Thyroid gland (tissue), 4 donors: ENCODE measurements at regions not wholly inside any gene's neighbourhood (a gene's known extent, or its start where the extent isn't known, plus 50 kb on each side); places are given as distances from the start of the nearest gene placed in this dataset.

Source experiments
- DNase-seq, 2 donors: peaks; one replicate each; pipeline ENCODE4 v3.0.0-alpha.2; 2019
- H3K27ac ChIP-seq, 3 donors: fragments of 200-600 bp; sonication (generic); 1 replicate in 2 of 3; 2 replicates in 1 of 3; pipeline ENCODE4 v1.5.1; 2016 to 2019; ENCODE audit warnings: mild to moderate bottlenecking in 1 of 3, moderate library complexity in 1 of 3
- H3K27me3 ChIP-seq: fragments of 200-600 bp; sonication (generic); one replicate; pipeline ENCODE4 v1.5.1; 2019
- H3K36me3 ChIP-seq, 2 donors: fragments of 200-600 bp; sonication (generic); one replicate each; pipeline ENCODE4 v1.5.1; 2016 to 2019
- H3K4me1 ChIP-seq, 2 donors: fragments of 200-600 bp; sonication (generic); one replicate each; pipeline ENCODE4 v1.5.1; 2017 to 2019
- H3K4me3 ChIP-seq, 3 donors: fragments of 200-600 bp; sonication (generic); replicated peaks in 1 of 3; 1 replicate in 2 of 3; 2 replicates in 1 of 3; pipeline ENCODE4 v1.5.1; 2016; ENCODE audit warnings: mild to moderate bottlenecking in 1 of 3
- H3K9me3 ChIP-seq: fragments of 200-600 bp; sonication (generic); one replicate; pipeline ENCODE4 v1.5.1; 2017
- CTCF ChIP-seq, 6 experiments: fragments of 200-600 bp in 3 of 6; fragments of 450-650 bp in 3 of 6; sonication (generic) in 3 of 6; IDR thresholded peaks; one replicate each; pipeline ENCODE4 v1.5.1; 2016 to 2019; ENCODE audit warnings: antibody characterized with exemption in 6 of 6, mild to moderate bottlenecking in 2 of 6, inconsistent platforms in 1 of 6, moderate library complexity in 1 of 6
- POLR2A ChIP-seq, 2 donors: fragments of 450-650 bp; IDR thresholded peaks; one replicate each; pipeline ENCODE4 v1.6.1; 2017; ENCODE audit warnings: antibody characterized with exemption in 2 of 2, mild to moderate bottlenecking in 2 of 2, moderate library complexity in 1 of 2
- WGBS, 2 donors: methylation state at CpG; one replicate each; pipeline ENCODE4 v1.1.5; 2017; 5-methylcytosine and 5-hydroxymethylcytosine counted together
- intact Hi-C: fragments of 100-400 bp; cut with DNase I; formaldehyde crosslinking; loops from one replicate; pipeline ENCODE4 v1.15.1; 2023

- 71 to 75% methylated on average over 3 of the region's 3 CpGs for WGBS, 2 donors
- TF ChIP-seq POLR2A (IDR thresholded peaks at IDR 0.05): no peak
- no peak for TF ChIP-seq CTCF (IDR thresholded peaks at IDR 0.05)
- Histone ChIP-seq H3K27me3 (no peaks in the 10 kb centered on the region), H3K4me3 (no peak overlapping the region), H3K36me3 (no peaks in the 10 kb centered on the region), H3K4me1 (no peaks in the 10 kb centered on the region), H3K9me3 (no peaks in the 10 kb centered on the region), H3K27ac (no peak overlapping the region)
- intact Hi-C loops: no loop called here
- no peak for DNase-seq
These were observed 912.9 kb upstream of the INTU start for GRCh38 chr4:126719852-126720251.

DNA sequence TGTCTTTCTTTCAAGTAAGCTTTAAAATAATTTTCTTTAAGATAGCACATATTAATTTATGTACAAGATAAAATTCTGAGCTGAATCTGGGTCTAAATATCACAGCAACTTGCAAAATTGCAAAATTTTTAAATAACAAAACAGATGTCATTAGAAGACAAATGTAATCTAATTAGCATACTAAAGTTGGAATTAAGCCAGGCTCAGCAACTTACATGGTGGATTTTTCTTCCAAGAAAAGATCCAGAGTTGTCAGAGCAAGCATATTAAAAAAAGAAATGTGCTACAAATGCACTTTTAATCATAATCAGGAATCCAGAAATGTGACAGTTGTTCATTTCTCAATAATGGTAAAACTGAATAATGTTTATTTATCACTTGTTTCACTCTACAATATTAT lies 906.9 kb upstream of the INTU start:
- H3K9me3 ChIP-seq: no peaks in the 10 kb centered on the region
- no peak for DNase-seq
- H3K27ac ChIP-seq: no peak overlapping the region
- intact Hi-C loops: no loop called here
- no peaks in the 10 kb centered on the region for H3K4me1 ChIP-seq
- H3K36me3 ChIP-seq: no peaks in the 10 kb centered on the region
- H3K4me3 ChIP-seq: no peak overlapping the region
- TF ChIP-seq CTCF (IDR thresholded peaks at IDR 0.05): no peak
- H3K27me3 ChIP-seq: no peaks in the 10 kb centered on the region

DNA sequence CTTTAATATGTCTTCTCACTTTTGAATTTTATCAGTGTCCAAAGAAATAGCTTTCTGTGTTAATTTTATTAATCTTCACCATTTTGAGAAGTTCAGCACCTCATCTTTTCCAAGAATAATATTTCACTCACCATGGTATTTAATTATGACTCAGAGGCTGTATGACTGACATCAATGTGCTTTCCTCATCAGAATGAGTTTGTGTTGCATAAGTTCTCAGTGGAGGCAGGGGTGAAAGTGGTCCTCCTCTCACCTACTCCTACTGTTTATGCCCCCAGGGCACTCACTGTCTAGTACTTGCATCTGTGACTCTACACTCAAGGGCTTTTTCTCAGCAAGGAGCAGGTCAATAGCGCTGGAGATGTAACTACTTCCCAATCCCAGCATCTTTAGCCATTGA lies 905.3 kb upstream of the INTU start:
- Histone ChIP-seq H3K27ac (no peak overlapping the region), H3K36me3 (no peaks in the 10 kb centered on the region), H3K9me3 (no peaks in the 10 kb centered on the region), H3K4me1 (no peaks in the 10 kb centered on the region), H3K4me3 (no peak overlapping the region), H3K27me3 (no peaks in the 10 kb centered on the region)
- DNase-seq: no peak
- WGBS, 2 donors: 71 to 88% methylated on average over 1 of the region's 1 CpG
- intact Hi-C loops: no loop called here
- no peak for TF ChIP-seq CTCF (IDR thresholded peaks at IDR 0.05)
- TF ChIP-seq POLR2A (IDR thresholded peaks at IDR 0.05): no peak

DNA sequence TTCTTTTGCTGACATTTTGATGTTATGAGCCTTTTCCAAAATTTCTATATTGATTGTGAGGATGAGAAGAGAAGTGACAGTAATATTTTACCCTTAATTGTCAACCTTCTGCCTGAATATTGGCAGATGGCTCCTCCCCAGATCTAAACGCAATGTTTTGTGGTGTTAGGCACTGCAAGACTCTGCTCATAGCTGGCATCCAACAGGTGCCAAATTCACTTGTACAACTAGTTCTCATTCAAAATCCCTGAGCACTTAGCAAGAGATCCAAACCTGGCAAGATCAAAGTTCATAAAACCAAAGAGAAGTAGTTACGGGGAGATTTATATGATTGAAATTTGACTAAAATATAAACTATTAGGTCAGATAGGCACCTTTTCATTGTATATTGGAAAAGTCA lies 901.7 kb upstream of the INTU start:
- Histone ChIP-seq H3K27ac (no peak overlapping the region), H3K4me3 (no peak overlapping the region), H3K27me3 (no peaks in the 10 kb centered on the region), H3K36me3 (no peaks in the 10 kb centered on the region), H3K9me3 (no peaks in the 10 kb centered on the region), H3K4me1 (no peaks in the 10 kb centered on the region)
- no peak for DNase-seq
- 93 to 94% methylated on average over 2 of the region's 2 CpGs for WGBS, 2 donors
- TF ChIP-seq POLR2A (IDR thresholded peaks at IDR 0.05) (no peak), CTCF (IDR thresholded peaks at IDR 0.05) (no peak)
- intact Hi-C loops: no loop called here

GRCh38 chr4:126733301-126733700 lies 899.5 kb upstream of the INTU start:
- H3K9me3 ChIP-seq: no peaks in the 10 kb centered on the region
- TF ChIP-seq POLR2A (IDR thresholded peaks at IDR 0.05) (no peak), CTCF (IDR thresholded peaks at IDR 0.05) (no peak)
- H3K4me3 ChIP-seq: no peak overlapping the region
- no peaks in the 10 kb centered on the region for H3K27me3 ChIP-seq
- H3K4me1 ChIP-seq: no peaks in the 10 kb centered on the region
- DNase-seq: no peak
- no peaks in the 10 kb centered on the region for H3K36me3 ChIP-seq
- 62 to 77% methylated on average over 3 of the region's 3 CpGs for WGBS, 2 donors
- H3K27ac ChIP-seq: no peak overlapping the region
- intact Hi-C loops: no loop called here
